ENCODE measurements at regions not wholly inside any gene's neighbourhood (a gene's known extent, or its start where the extent isn't known, plus 50 kb on each side); places are given as distances from the start of the nearest gene placed in this dataset.

DNA sequence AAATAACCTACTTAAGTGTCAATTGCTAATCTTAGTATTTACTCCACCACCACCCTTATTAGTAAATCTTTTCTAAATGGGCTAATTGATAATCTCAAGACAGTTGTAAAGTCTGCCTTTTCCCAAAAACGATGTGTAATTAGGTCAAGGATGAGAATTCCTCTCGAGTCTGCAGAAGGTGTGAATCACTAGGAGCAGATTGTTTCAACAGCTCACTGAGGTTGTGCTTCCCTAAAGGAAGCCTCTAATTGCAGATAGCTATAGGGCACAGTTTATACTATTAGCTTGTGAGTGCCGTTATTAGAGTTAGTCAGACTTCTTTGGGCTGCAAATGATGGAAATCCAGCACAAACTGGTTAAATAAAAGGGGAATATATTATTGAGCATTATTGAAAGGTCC lies 84.9 kb downstream of the C11orf91 start:
- DNase-seq (ENCODE audit: low spot score) = no peak

DNA sequence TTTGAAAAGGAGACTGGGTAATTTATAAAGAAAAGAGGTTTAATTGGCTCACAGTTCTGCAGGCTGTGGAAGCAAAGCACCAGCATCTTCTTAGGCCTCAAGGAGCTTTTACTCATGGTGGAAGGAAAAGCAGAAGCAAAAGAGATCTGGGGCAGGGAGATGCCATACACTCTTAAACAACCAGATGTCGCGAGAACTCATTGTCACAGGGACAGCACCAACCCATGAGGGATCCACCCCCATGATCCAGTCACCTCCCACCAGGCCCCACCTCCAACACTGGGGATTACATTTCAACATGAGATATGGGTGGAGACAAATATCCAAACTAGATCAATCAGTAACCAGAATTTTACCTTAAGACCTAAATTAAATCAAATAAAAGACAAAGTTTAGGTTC lies 87.2 kb downstream of the C11orf91 start:
- DNase-seq (ENCODE audit: low spot score) = no peak

DNA sequence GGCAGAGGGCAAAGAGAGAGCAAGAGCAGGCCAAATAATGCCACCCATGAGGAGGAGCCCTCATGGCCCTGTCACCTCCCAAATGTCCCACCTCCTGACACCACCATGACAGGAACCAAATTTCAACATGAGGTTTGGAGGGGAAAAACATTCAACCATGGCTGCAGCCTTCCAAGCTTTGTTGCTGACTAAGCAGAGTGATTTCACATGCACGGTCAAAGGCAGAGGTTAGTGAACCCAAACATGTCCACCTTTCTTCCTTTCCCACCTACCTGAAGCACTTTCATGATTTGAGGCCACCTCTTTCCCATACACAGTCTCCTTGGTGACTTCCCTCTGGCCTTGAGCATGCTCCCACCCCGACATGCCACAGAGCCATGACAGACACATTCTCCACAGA lies 89.7 kb downstream of the C11orf91 start:
- no peak for DNase-seq (ENCODE audit: low spot score)

GRCh38 chr11:33608386-33608785 lies 92.2 kb downstream of the C11orf91 start:
- no peak for DNase-seq (ENCODE audit: low spot score)

DNA sequence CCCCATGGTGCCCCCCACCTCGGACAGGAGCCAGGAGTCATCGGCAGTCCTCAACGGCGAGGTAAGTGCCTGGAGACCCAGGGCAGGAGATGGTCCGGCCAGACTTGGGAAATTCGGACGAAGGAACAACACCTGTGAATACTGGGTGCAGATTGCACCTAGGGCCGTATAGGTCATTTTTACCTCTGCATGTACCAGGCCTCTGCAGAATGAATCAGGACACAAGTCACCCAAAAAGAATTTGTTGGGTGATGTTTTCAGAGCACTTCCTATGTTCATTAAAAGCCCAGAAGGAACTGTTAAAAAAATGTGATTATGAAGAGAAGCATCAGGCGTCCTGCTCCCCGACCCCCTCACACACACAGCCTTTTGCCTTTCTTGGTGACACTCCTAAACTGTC lies 93.9 kb downstream of the C11orf91 start:
- no peak for DNase-seq (ENCODE audit: low spot score)

DNA sequence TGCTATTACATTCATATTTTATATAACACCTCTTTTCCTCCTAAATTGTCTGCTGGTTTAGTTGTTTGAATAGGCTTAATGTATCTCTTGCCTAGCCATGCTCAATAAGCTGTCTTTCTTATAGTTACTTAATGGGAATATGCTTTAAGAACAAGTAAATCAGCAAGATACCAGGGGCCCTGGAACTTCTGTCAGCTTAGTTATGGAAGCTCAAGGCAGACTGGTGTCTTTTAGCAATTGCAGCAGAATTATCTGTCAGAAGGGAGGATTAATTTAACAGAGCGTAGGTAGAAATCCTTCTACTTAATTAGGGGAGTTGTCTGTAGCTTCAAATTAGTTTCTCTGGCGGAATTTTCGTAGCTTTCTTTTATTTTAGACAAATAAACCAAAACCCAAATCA lies 94.9 kb downstream of the C11orf91 start:
- peak; percentile 51 for DNase-seq (ENCODE audit: low spot score)

GRCh38 chr11:33598426-33599069 lies 102.1 kb downstream of the C11orf91 start:
- peak; percentile 82 for DNase-seq (ENCODE audit: low spot score)

DNA sequence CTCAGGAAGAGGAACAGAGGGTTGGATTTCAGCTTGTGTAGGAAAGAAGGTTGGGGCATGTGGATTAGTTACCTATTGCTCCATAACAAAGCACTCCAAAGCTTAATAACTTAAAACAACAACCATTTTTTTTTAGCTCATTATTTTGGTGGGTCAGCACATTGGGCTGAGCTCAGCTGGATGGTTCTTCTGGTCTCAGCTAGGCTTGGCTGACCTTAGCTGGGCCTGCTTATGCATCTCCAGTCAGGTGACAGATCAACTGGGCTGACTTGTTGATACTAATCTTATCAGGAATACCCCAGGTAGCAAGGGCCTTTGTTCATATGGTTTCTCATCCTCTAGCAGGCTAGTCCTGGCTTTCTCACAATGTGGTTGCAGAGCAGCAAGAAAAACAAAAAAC lies 106.4 kb downstream of the C11orf91 start:
- no peak for DNase-seq (ENCODE audit: low spot score)

- no peak for DNase-seq (ENCODE audit: low spot score)
These were observed 110.2 kb downstream of the C11orf91 start for GRCh38 chr11:33590441-33590840.

- DNase-seq (ENCODE audit: low spot score) = no peak
These were observed 112.6 kb downstream of the C11orf91 start for GRCh38 chr11:33588056-33588455.

DNA sequence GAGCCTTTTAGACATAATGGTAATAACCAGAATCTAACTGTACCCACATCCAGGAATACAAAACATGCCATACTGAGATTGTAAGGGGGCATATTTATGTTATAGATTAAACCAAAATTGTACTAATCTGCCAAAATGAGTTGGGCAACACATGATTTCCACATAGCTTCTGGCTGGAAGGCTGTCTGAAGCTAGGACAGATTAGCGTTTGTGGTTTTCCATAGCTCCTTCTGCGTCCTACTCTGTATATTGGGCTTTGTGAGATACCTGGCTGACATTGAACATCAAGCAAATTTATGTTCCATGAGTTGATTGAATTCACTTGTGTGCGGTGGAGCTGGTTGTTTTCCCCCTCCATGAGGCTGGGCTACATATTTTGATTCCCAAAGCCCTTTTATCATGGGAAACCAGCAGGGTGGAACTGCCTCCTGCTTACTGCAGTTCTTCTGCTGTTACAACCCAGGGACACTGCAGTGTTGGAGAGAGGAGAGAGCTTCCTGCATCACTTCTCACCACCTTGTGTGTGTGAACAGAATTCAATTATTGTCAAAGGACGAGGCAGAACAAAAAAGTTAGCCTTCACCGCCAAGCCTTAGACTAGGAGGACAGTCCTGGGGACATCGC lies 114.9 kb downstream of the C11orf91 start:
- no peak for DNase-seq (ENCODE audit: low spot score)

- DNase-seq (ENCODE audit: low spot score) = no peak
These were observed 117.8 kb downstream of the C11orf91 start for GRCh38 chr11:33582636-33583325.

DNA sequence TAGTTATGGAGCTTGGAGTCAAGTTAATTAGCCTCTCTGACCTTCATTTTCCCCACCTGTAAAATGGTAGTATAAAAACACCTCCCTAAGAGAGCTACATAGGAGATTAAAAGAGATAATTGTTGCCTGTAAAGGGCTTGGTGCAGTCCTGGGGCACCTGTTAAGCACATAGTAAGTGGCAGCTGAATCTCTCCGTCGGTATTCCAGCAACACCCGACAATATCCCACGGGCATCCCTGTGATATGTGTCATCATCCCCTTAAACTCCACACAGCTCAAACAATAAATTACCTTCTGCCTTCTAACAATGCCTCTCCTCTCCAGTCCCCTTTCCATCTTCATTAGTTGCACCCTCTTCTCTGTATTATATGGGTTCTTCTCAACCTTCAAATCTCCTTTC lies 121.5 kb downstream of the C11orf91 start:
- DNase-seq (ENCODE audit: low spot score) = no peak

- DNase-seq (ENCODE audit: low spot score) = no peak
These were observed 123.4 kb downstream of the C11orf91 start for GRCh38 chr11:33577204-33577603.

DNA sequence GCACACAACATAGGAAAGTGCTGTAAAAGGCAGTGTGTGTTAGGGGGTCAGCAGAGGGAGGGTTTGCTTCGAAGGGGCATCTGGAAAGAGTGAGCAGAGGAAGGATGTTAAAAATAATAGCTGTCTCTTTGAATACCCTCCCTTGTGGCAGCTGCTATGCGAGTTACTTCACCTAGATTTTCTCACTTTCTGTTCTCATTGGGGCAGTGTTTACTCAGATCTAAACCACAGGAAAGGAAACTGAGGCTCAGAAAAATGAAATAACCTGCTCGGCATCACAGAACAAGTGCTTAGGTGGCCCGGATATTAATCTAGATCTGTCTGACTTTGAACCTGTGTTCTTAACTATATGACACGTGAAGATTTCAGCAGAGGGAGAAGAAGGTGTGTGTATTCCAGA lies 125.3 kb downstream of the C11orf91 start:
- no peak for DNase-seq (ENCODE audit: low spot score)

DNA sequence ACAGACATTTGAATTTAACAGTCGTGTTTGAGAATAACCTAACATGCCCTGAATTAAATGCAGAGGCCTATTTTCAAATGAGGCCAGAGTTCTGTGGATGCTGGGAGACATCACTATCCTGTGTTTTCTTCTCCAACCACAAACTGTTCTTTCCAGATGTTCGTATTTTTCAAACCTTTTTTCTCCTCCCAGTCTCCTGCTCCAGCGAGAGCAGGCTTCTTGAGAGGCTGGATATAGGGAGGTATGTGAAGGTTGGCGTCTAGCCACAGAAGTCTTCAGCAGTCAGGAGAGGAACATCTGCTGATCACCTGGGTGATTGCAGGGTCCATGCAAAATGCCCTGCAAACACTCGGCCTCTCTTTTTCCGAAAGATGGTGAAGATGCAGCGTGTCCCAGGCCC lies 126.3 kb downstream of the C11orf91 start:
- DNase-seq (ENCODE audit: low spot score) = no peak

DNA sequence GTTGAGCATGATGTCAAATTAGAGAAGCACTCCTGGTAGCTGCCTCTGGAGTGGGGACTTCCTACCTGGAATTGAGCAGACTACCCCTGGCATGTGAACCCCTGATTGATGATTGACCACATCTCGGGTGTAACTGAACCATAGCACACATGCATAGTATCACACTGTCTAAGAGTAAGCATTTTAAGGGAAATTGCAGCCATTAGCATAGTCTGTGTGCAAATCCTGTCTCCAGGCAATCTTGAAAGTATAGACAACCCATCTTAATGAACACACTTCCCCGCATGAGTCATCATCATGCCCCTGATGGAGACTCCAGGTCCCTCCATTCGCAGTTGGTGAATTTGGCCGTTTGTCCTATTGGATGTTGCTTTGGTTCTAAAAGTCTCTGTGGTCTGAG lies 131.3 kb downstream of the C11orf91 start:
- DNase-seq (ENCODE audit: low spot score) = no peak

DNA sequence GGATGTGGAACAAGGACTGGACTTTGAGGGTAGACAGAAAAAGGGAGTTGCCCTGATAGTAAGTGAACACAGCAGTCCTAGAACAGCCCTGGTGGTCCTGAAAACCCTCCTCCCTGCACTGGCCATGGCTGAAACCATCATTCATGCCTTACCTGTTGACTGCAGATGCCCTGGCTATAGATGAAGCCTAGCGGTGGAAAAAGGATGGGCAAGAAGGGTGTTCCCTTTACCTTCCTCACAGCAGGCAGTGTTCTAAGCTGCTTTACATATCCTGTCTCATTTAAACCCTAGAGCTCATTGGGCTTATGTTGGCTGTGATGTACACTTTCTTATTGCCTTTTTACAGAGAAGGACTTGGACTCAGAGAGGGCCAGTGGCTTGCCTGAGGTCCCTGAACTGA lies 133.6 kb downstream of the C11orf91 start:
- DNase-seq (ENCODE audit: low spot score) = no peak

DNA sequence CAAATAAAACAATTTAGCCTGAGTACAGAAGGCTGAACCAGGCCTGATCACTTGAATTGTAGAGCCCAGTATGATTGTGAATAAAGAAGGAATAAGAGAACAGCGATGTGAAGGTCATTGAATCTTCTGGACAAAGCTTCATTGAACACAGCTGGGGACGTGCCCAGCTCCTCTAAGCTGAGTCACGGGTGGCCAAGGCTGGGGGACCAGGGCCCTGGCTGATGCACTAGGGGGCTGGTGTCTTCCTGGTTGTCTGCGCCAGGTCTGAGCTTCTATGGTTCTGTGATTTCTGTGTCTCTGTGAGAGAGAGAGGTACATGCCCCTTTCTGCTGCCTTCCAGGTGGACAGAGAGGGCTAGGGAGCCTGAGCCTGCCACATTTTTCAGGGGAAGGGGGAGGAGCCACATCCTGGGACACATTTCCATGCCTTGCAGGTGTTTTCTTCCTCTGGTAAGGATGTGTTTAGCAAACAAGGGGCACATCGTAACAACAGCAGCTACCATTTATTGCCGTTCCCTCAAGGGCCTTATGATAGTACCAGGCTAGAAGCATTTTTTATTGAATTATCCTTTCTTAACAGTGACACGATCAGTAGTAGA lies 135.7 kb downstream of the C11orf91 start:
- peak; percentile 76 for DNase-seq (ENCODE audit: low spot score)

- DNase-seq (ENCODE audit: low spot score) = no peak
These were observed 139.9 kb downstream of the C11orf91 start for GRCh38 chr11:33560729-33561128.

DNA sequence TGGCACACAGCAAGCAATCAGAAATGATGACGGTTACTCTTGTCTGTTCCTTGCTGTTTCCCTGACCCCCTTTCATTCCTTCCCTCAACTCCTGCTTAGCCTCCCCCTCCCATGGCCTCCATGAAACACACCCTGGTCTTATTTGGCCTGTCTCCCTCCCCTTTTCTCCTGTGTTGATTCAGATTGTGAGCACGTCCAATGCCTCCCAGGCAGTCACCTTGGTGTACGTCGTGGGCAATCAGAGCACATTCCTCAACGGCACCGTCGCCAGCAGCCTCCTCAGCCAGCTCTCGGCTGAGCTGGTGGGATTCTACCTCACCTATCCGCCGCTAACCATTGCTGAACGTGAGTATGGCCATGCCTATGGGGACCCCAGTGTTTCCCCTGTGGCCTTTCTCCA lies 141.1 kb downstream of the C11orf91 start:
- no peak for DNase-seq (ENCODE audit: low spot score)

DNA sequence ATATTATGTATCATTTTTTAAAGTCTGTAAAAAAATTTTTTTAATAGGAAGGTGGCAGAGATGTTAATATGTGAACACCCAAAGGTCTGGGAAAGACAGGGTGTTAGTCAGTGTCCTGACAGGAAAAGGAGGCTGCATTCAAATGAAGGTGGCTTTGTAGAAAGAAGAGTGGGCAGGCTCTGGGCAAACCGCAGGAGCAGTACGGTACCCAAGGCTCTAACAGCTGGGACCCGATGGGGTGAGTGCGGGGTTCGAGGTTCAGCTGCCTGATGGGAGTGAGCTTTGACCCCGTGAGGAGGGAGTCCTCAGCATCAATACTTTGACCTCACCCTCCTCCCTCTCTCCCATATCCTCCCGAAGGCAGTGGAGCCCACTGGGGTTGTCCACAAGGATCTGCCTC lies 142.5 kb downstream of the C11orf91 start:
- DNase-seq (ENCODE audit: low spot score) = no peak

DNA sequence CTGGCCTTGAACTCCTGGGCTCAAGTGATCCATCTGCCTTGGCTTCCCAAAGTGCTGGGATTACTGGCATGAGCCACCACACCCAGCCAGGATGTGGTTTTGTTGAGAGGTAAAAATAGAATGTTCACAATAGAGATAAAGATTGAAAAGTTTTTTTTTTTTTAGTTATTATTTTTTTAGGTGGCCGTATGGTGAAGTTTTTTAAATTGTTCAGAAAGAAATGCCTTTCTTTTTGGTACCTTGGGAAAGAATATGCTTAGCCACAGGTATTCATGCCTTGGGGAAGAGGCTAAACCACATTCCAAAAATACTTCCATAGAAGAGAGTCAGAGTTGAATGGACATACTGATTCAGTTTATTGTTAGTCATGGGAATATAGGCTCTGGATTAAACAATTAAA lies 143.4 kb downstream of the C11orf91 start:
- no peak for DNase-seq (ENCODE audit: low spot score)

Measured in putamen (tissue), 1 donor.